Keratinocyte (primary cell): ENCODE measurements at regions not wholly inside any gene's neighbourhood (a gene's known extent, or its start where the extent isn't known, plus 50 kb on each side); places are given as distances from the start of the nearest gene placed in this dataset.

Experiments used
- CTCF ChIP-seq, 3 experiments: IDR thresholded peaks in 1 of 3; conservative IDR thresholded peaks in 1 of 3; optimal IDR thresholded peaks in 1 of 3; 2 replicates in 2 of 3; 3 replicates in 1 of 3; pipeline versions ENCODE3 to v1.5.1; 2011; ENCODE audit warnings: low read length in 3 of 3, mild to moderate bottlenecking in 3 of 3, moderate library complexity in 2 of 3, control low read depth in 1 of 3, inconsistent platforms in 1 of 3; ENCODE audit not compliant: insufficient read depth in 2 of 3; ENCODE audit errors: extremely low read depth in 1 of 3
- EZH2 ChIP-seq: IDR thresholded peaks from one replicate; pipeline ENCODE4 v1.6.1; 2012; ENCODE audit warnings: inconsistent platforms, mild to moderate bottlenecking, low read length, moderate library complexity

GRCh38 chr14:97543816-97544215, 746.6 kb downstream of the VRK1 start:
- TF ChIP-seq EZH2 (no peak), CTCF (optimal IDR thresholded peaks at IDR 0.05 in 1 of 3, IDR thresholded peaks at IDR 0.05 in 1 of 3, conservative IDR thresholded peaks at IDR 0.05 in 1 of 3; ENCODE audit: extremely low read depth in 1 of 3, insufficient read depth in 2 of 3, low read length in 3 of 3) (no peak)
